GM23338 (cell line): ENCODE measurements at regions not wholly inside any gene's neighbourhood (a gene's known extent, or its start where the extent isn't known, plus 50 kb on each side); places are given as distances from the start of the nearest gene placed in this dataset.

Experiments used
- ATAC-seq: fragments of 200-7000 bp; cut with Tn5 transposase; 3 replicates; pipeline ENCODE4 v1.9.1; 2020
- DNase-seq: peaks from one replicate; pipeline ENCODE4 v3.0.0-alpha.2; 2015; ENCODE audit warnings: low spot score
- H2AFZ ChIP-seq: fragments of 200-600 bp; sonication (generic); 2 replicates; pipeline ENCODE4 v1.8.0; 2016; ENCODE audit warnings: antibody characterized with exemption, mild to moderate bottlenecking, moderate library complexity
- H3F3A ChIP-seq: fragments of 200-600 bp; sonication (generic); replicated peaks from 2 replicates; pipeline ENCODE4 v1.8.0; 2017; ENCODE audit warnings: antibody characterized with exemption, mixed run types, low read depth
- H3K27ac ChIP-seq: fragments of 200-600 bp; sonication (generic); 2 replicates; pipeline ENCODE4 v1.6.1; 2016; ENCODE audit warnings: low read depth
- H3K27me3 ChIP-seq: fragments of 200-600 bp; sonication (generic); 2 replicates; pipeline ENCODE4 v1.8.0; 2016; ENCODE audit warnings: mild to moderate bottlenecking, mixed run types, moderate library complexity; ENCODE audit not compliant: insufficient read depth
- H3K36me3 ChIP-seq: fragments of 200-600 bp; sonication (generic); 2 replicates; pipeline ENCODE4 v1.8.0; 2016; ENCODE audit warnings: mild to moderate bottlenecking; ENCODE audit not compliant: insufficient read depth
- H3K4me1 ChIP-seq: fragments of 200-600 bp; sonication (generic); 2 replicates; pipeline ENCODE4 v1.8.0; 2016; ENCODE audit warnings: mild to moderate bottlenecking, moderate library complexity; ENCODE audit not compliant: insufficient read depth
- H3K4me2 ChIP-seq: fragments of 200-600 bp; sonication (generic); 2 replicates; pipeline ENCODE4 v1.7.1; 2017; ENCODE audit warnings: mixed run types
- H3K4me3 ChIP-seq: fragments of 200-600 bp; sonication (generic); 2 replicates; pipeline ENCODE4 v1.6.1; 2016; ENCODE audit warnings: mixed run types
- H3K79me2 ChIP-seq: fragments of 200-600 bp; sonication (generic); replicated peaks from 2 replicates; pipeline ENCODE4 v1.8.0; 2017; ENCODE audit warnings: mild to moderate bottlenecking; ENCODE audit not compliant: insufficient read depth
- H3K9me2 ChIP-seq: fragments of 200-600 bp; sonication (generic); 2 replicates; pipeline ENCODE4 v1.8.0; 2017; ENCODE audit not compliant: insufficient read depth
- H4K20me1 ChIP-seq: fragments of 200-600 bp; sonication (generic); replicated peaks from 2 replicates; pipeline ENCODE4 v1.8.0; 2017; ENCODE audit warnings: mild to moderate bottlenecking; ENCODE audit not compliant: insufficient read depth
- H3K27ac Mint-ChIP-seq: 2 replicates; pipeline ENCODE4 v1.8.0; 2020; ENCODE audit warnings: inconsistent platforms, mild to moderate bottlenecking, moderate library complexity, mixed read lengths
- H3K27me3 Mint-ChIP-seq: 3 replicates; pipeline ENCODE4 v1.8.0; 2022; ENCODE audit warnings: low read depth, mild to moderate bottlenecking, moderate library complexity, mixed read lengths, inconsistent platforms; ENCODE audit not compliant: insufficient read depth, poor library complexity
- H3K36me3 Mint-ChIP-seq: 3 replicates; pipeline ENCODE4 v1.8.0; 2021; ENCODE audit warnings: low read depth, mild to moderate bottlenecking, inconsistent platforms, moderate library complexity, mixed read lengths
- H3K4me1 Mint-ChIP-seq: 3 replicates; pipeline ENCODE4 v1.8.0; 2020; ENCODE audit warnings: mild to moderate bottlenecking, inconsistent platforms, mixed read lengths
- H3K4me3 Mint-ChIP-seq: 3 replicates; pipeline ENCODE4 v1.8.0; 2021; ENCODE audit warnings: moderate library complexity, mild to moderate bottlenecking, inconsistent platforms, mixed read lengths
- H3K9me3 Mint-ChIP-seq: 3 replicates; pipeline ENCODE4 v1.8.0; 2020; ENCODE audit warnings: moderate library complexity, mild to moderate bottlenecking, inconsistent platforms, mixed read lengths
- CREB1 ChIP-seq: fragments of 250-450 bp; sonication (Bioruptor Pico); IDR thresholded peaks from 2 replicates; pipeline ENCODE4 v1.5.0; 2020; ENCODE audit warnings: low read depth, mild to moderate bottlenecking, moderate library complexity
- CTCF ChIP-seq, 2 experiments: fragments of 200-600 bp in 1 of 2; sonication (generic) in 1 of 2; conservative IDR thresholded peaks; 2 replicates each; pipeline versions ENCODE4 v1.5.1 to v1.6.1; 2016 to 2017; ENCODE audit warnings: antibody characterized with exemption in 2 of 2, low read depth in 2 of 2, mild to moderate bottlenecking in 2 of 2, moderate library complexity in 1 of 2
- EZH2 ChIP-seq: fragments of 200-600 bp; sonication (generic); IDR thresholded peaks from one replicate; pipeline ENCODE4 v1.8.0; 2017; ENCODE audit warnings: antibody characterized with exemption, mild to moderate bottlenecking, low read depth; ENCODE audit not compliant: unreplicated experiment
- NANOG ChIP-seq: IDR thresholded peaks from 2 replicates; pipeline ENCODE4 v1.6.1; 2016; ENCODE audit warnings: antibody characterized with exemption, borderline replicate concordance
- POLR2AphosphoS5 ChIP-seq: IDR thresholded peaks from 2 replicates; pipeline ENCODE4 v1.6.1; 2016; ENCODE audit warnings: antibody characterized with exemption, low read depth
- ZNF114 ChIP-seq: fragments of 250-450 bp; sonication (Bioruptor Pico); IDR thresholded peaks from 2 replicates; pipeline ENCODE4 v1.5.0; 2020; ENCODE audit warnings: mild to moderate bottlenecking, moderate library complexity
- ZNF462 ChIP-seq: fragments of 250-450 bp; sonication (Bioruptor Pico); IDR thresholded peaks from 2 replicates; pipeline ENCODE4 v1.5.0; 2020; ENCODE audit warnings: mild to moderate bottlenecking, moderate library complexity

- H3K4me1 ChIP-seq: no peaks in the 10 kb centered on the region
- no peak overlapping the region for H3K4me2 ChIP-seq
- no peak overlapping the region for H2AFZ ChIP-seq
- Mint-ChIP-seq H3K9me3 (no peaks in the 10 kb centered on the region), H3K4me3 (no peak overlapping the region), H3K36me3 (no peaks in the 10 kb centered on the region), H3K4me1 (no peaks in the 10 kb centered on the region), H3K27me3 (no peaks in the 10 kb centered on the region), H3K27ac (no peak overlapping the region)
- no peaks in the 10 kb centered on the region for H3K27me3 ChIP-seq
- H3K4me3 ChIP-seq: no peak overlapping the region
- TF ChIP-seq CREB1 (CRISPR knock-in tag) (no peak), ZNF114 (no peak), ZNF462 (CRISPR knock-in tag) (no peak), NANOG (no peak), POLR2AphosphoS5 (no peak), CTCF (conservative IDR thresholded peaks at IDR 0.05; ENCODE audit: low read depth in 2 of 2) (no peak), EZH2 (no peak)
- no peaks in the 10 kb centered on the region for H4K20me1 ChIP-seq
- no peaks in the 10 kb centered on the region for H3K79me2 ChIP-seq
- no peaks in the 10 kb centered on the region; the same call in 1 of the 2 replicates for H3K9me2 ChIP-seq
- no peak for DNase-seq
- H3K27ac ChIP-seq: no peak overlapping the region
- no peaks in the 10 kb centered on the region for H3K36me3 ChIP-seq
- ATAC-seq: no peak
- no peaks in the 10 kb centered on the region for H3F3A ChIP-seq
These were observed 932.8 kb downstream of the TTLL7 start for GRCh38 chr1:83065952-83066727.
